Karpas-422 (cell line): ENCODE measurements at regions not wholly inside any gene's neighbourhood (a gene's known extent, or its start where the extent isn't known, plus 50 kb on each side); places are given as distances from the start of the nearest gene placed in this dataset.

Experiments
- DNase-seq: peaks from one replicate; pipeline ENCODE4 v3.0.0-alpha.2; 2015
- H2AFZ ChIP-seq: fragments of 200-600 bp; sonication (generic); 2 replicates; pipeline ENCODE4 v1.6.1; 2014; ENCODE audit warnings: antibody characterized with exemption, low read length, mixed read lengths
- H3K27ac ChIP-seq: fragments of 200-600 bp; sonication (generic); 2 replicates; pipeline ENCODE4 v1.5.1; 2014; ENCODE audit warnings: mild to moderate bottlenecking, low read length, moderate library complexity
- H3K27me3 ChIP-seq: fragments of 200-600 bp; sonication (generic); 2 replicates; pipeline ENCODE4 v1.6.1; 2014; ENCODE audit warnings: low read length, mixed read lengths
- H3K36me3 ChIP-seq: fragments of 200-600 bp; sonication (generic); 2 replicates; pipeline ENCODE4 v1.6.1; 2014; ENCODE audit warnings: low read length, mixed read lengths; ENCODE audit not compliant: insufficient read depth
- H3K4me1 ChIP-seq: fragments of 200-600 bp; sonication (generic); 2 replicates; pipeline ENCODE4 v1.6.1; 2014; ENCODE audit warnings: mild to moderate bottlenecking, low read length, mixed read lengths
- H3K4me2 ChIP-seq: fragments of 200-600 bp; sonication (generic); 2 replicates; pipeline ENCODE4 v1.6.1; 2014; ENCODE audit warnings: low read length, low read depth, mild to moderate bottlenecking; ENCODE audit not compliant: poor library complexity, severe bottlenecking
- H3K4me3 ChIP-seq: fragments of 200-600 bp; sonication (generic); 2 replicates; pipeline ENCODE4 v1.5.1; 2014; ENCODE audit warnings: mild to moderate bottlenecking, antibody characterized with exemption, low read length, mixed read lengths
- H3K79me2 ChIP-seq: fragments of 200-600 bp; sonication (generic); 2 replicates; pipeline ENCODE4 v1.6.1; 2014; ENCODE audit warnings: mild to moderate bottlenecking, low read length, mixed read lengths
- H3K9ac ChIP-seq: fragments of 200-600 bp; sonication (generic); 2 replicates; pipeline ENCODE4 v1.6.0; 2014; ENCODE audit warnings: low read length
- H3K9me2 ChIP-seq: fragments of 200-600 bp; sonication (generic), shearing (Covaris generic); replicated peaks from 2 replicates; pipeline ENCODE4 v1.6.0; 2014; ENCODE audit warnings: mild to moderate bottlenecking, low read length, moderate library complexity; ENCODE audit not compliant: insufficient read depth
- H3K9me3 ChIP-seq: fragments of 300-700, 200-600 bp; sonication (generic); 2 replicates; pipeline ENCODE4 v1.6.1; 2014; ENCODE audit warnings: low read length, mixed read lengths
- H4K20me1 ChIP-seq: fragments of 200-600 bp; sonication (generic); 2 replicates; pipeline ENCODE4 v1.6.1; 2014; ENCODE audit warnings: mild to moderate bottlenecking, antibody characterized with exemption, low read length, low read depth; ENCODE audit not compliant: insufficient read depth

DNA sequence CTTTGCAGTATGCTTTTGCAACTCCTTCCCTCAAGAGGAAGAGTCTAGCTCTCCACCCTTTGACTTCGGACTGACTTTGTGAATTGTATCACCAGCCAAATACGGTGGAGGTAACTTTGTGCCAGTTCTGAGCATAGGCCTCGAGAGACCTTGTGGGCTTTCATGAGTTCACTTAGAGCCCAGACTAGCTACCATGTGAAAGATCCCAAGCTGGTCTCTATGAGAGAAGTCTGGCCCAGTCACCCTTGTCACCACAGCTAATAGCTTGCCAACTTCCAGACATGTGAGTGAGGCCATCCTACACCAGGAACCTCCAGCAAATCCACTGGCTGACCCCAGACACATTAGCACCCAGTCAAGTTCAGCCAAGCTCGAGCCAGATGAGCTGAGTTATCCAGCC, 72.2 kb upstream of the EXOC4 start:
- Histone ChIP-seq H3K4me1 (no peaks in the 10 kb centered on the region), H3K9me2 (no peaks in the 10 kb centered on the region), H3K27me3 (no peaks in the 10 kb centered on the region), H3K9ac (no peak overlapping the region), H2AFZ (no peak overlapping the region), H3K4me3 (no peak overlapping the region), H4K20me1 (no peaks in the 10 kb centered on the region), H3K9me3 (no peaks in the 10 kb centered on the region), H3K27ac (no peak overlapping the region), H3K79me2 (no peaks in the 10 kb centered on the region), H3K36me3 (no peaks in the 10 kb centered on the region), H3K4me2 (no peak overlapping the region)
- DNase-seq: no peak

DNA sequence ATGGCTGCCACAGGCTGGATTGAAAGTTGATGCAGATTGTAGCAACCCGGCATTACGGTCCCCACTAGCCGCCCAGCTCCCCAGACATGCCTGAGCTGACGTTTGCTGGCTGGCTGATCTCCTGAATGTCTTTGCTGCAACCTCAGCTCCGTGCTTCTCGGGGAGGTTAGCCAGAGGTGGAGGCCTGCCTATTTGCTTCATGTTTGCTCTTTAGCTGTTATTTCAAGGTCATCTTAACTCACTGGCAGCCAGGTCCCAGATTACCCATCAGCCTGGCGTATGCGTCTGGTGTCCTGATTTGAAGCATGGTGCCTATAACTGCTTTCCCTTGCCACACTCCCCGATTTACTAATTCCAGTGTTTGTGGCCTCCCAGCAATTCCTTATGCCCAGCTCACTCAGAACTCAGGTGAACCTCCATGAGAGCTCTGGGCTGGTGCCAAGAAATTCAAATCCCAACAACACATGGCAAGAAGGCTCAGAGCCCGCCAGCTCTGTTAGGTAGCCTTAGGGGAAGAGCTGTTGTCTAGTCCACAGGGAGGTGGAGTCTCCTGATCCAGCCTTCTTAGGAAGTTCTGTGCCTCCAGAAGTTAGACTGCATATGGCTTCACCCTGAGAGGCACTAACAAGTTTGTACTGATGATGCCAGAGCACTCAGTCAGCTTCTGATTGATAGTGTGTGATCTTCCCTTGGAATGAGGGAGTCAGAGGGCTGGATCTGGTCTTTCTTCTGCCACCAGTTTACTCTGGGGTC, 69.7 kb upstream of the EXOC4 start:
- no peaks in the 10 kb centered on the region for H3K4me1 ChIP-seq
- no peak overlapping the region for H2AFZ ChIP-seq
- H4K20me1 ChIP-seq: no peaks in the 10 kb centered on the region
- H3K36me3 ChIP-seq: no peaks in the 10 kb centered on the region
- no peaks in the 10 kb centered on the region for H3K27me3 ChIP-seq
- no peak overlapping the region for H3K27ac ChIP-seq
- H3K4me3 ChIP-seq: no peak overlapping the region
- no peak for DNase-seq
- no peaks in the 10 kb centered on the region for H3K9me2 ChIP-seq
- H3K9ac ChIP-seq: no peak overlapping the region
- no peaks in the 10 kb centered on the region for H3K9me3 ChIP-seq
- no peaks in the 10 kb centered on the region for H3K79me2 ChIP-seq
- no peak overlapping the region for H3K4me2 ChIP-seq

DNA sequence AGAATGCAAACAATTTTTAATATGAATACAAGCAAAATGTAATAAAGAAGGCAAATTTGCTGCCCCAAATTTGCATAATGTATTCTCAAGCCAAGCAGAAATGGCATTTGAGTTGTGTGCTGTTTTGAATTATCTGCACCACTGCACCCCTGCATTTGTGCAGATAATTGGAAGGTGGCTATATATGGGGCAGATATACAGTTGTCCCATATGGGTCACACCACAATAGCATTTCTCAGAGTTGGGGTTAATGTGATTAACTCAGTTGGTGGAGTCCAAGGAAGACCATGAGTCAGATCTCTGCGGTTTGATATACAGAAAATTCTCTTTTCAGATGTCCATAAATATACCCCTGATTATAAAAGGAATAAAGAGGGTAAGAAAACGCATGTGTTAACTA, 68.9 kb upstream of the EXOC4 start:
- no peak for DNase-seq
- no peaks in the 10 kb centered on the region for H4K20me1 ChIP-seq

DNA sequence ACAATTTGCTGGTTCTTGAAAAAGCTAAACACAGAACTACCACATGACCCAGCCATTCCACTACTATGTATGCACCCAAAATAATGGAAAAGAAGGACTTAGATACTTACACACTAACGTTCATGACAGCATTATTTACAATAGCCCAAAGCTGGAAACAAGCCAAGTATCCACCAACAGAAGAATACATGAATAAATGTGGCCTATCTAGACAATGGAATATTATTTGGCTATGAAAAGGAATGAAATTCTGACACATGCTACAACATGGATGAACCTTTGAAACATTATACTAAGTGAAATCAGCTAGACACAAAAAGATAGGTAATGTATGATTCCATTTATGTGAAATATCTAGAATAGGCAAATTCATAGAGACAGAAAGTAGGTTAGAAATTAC, 67.4 kb upstream of the EXOC4 start:
- H3K4me3 ChIP-seq: no peak overlapping the region
- H3K79me2 ChIP-seq: no peaks in the 10 kb centered on the region
- H4K20me1 ChIP-seq: no peaks in the 10 kb centered on the region
- no peak overlapping the region for H3K4me2 ChIP-seq
- DNase-seq: no peak
- no peaks in the 10 kb centered on the region for H3K9me2 ChIP-seq
- H3K27ac ChIP-seq: no peak overlapping the region
- no peaks in the 10 kb centered on the region for H3K9me3 ChIP-seq
- no peaks in the 10 kb centered on the region for H3K4me1 ChIP-seq
- H2AFZ ChIP-seq: no peak overlapping the region
- H3K27me3 ChIP-seq: no peaks in the 10 kb centered on the region
- no peak overlapping the region for H3K9ac ChIP-seq
- H3K36me3 ChIP-seq: no peaks in the 10 kb centered on the region

More for the DNA sequence above, 68.9 kb upstream of the EXOC4 start:
- no peaks in the 10 kb centered on the region for H3K79me2 ChIP-seq
- H3K36me3 ChIP-seq: no peaks in the 10 kb centered on the region
- H3K27ac ChIP-seq: no peak overlapping the region
- no peak overlapping the region for H3K9ac ChIP-seq
- H3K4me2 ChIP-seq: no peak overlapping the region
- H3K9me3 ChIP-seq: no peaks in the 10 kb centered on the region
- no peak overlapping the region for H2AFZ ChIP-seq
- no peaks in the 10 kb centered on the region for H3K4me1 ChIP-seq
- H3K27me3 ChIP-seq: no peaks in the 10 kb centered on the region
- H3K4me3 ChIP-seq: no peak overlapping the region
- H3K9me2 ChIP-seq: no peaks in the 10 kb centered on the region

DNA sequence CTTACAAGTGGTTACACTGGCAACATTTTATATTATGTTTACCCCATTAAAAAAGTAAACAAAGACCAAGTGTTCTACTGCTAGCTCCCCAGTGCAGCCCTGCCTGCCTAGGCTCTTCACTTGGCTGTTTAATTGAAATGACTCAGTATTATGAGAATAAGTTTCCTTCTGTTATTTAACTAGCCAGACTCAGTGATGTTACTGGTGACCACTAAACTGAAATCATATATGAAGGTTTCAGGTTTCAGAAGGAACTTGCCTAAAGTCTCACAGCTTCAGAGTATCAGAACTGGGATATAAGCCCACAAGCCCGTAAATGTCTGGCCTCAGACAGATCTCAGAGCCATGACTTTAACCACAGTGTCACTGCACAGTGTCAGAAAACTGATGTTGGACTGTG, 66.8 kb upstream of the EXOC4 start:
- Histone ChIP-seq H3K9ac (no peak overlapping the region), H3K4me1 (no peaks in the 10 kb centered on the region), H3K4me3 (no peak overlapping the region), H3K9me2 (no peaks in the 10 kb centered on the region), H3K36me3 (no peaks in the 10 kb centered on the region), H3K79me2 (no peaks in the 10 kb centered on the region), H4K20me1 (no peaks in the 10 kb centered on the region), H3K27me3 (no peaks in the 10 kb centered on the region), H3K4me2 (no peak overlapping the region), H3K27ac (no peak overlapping the region), H2AFZ (no peak overlapping the region), H3K9me3 (no peaks in the 10 kb centered on the region)
- no peak for DNase-seq

DNA sequence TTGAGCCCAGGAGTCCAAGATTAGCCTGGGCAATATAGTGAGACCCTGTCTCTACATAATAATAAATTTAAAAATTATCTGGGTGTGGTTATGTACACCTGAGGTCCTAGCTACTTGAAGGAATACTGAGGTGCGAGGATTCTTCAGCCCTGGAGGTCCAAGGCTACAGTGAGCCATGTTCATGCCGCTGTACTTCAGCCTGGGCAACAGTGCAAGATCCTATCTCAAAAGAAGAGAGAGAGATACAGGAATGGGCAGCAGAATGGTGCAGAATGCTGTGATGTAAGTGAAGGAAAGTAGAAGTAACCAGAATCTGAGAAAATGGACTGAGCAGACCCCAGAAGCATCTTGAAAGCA, 62.7 kb upstream of the EXOC4 start:
- H3K27ac ChIP-seq: no peak overlapping the region
- no peaks in the 10 kb centered on the region for H3K27me3 ChIP-seq
- no peak overlapping the region for H2AFZ ChIP-seq
- H3K4me3 ChIP-seq: no peak overlapping the region
- H3K9ac ChIP-seq: no peak overlapping the region
- DNase-seq: no peak
- H3K9me3 ChIP-seq: no peaks in the 10 kb centered on the region
- H4K20me1 ChIP-seq: no peaks in the 10 kb centered on the region
- no peaks in the 10 kb centered on the region for H3K79me2 ChIP-seq
- H3K9me2 ChIP-seq: no peaks in the 10 kb centered on the region
- no peaks in the 10 kb centered on the region for H3K36me3 ChIP-seq
- no peak overlapping the region for H3K4me2 ChIP-seq
- H3K4me1 ChIP-seq: no peaks in the 10 kb centered on the region

DNA sequence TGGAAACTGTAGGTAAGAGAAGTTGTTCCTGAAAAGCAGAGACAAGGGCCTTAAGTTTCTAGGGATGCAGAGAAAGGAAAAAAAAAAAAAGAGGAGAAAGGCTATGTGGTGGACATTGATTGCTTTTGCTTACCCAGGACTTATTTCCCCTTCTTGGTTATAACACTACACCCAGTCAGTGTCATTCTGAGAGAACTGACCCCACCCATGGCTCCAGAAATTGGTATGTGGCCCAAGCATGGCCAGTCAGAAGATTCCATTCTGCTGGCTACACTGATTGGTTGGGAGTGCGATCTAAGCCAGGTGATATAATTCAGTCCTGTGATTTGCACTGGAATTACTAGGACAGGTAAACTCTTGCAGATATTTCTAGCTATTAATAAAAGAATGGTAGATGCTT, 62.2 kb upstream of the EXOC4 start:
- Histone ChIP-seq H3K27ac (no peak overlapping the region), H3K4me1 (no peaks in the 10 kb centered on the region), H3K4me3 (no peak overlapping the region), H3K36me3 (no peaks in the 10 kb centered on the region), H3K9me2 (no peaks in the 10 kb centered on the region), H3K79me2 (no peaks in the 10 kb centered on the region), H3K9ac (no peak overlapping the region), H3K9me3 (no peaks in the 10 kb centered on the region), H3K4me2 (no peak overlapping the region), H2AFZ (no peak overlapping the region), H3K27me3 (no peaks in the 10 kb centered on the region), H4K20me1 (no peaks in the 10 kb centered on the region)
- no peak for DNase-seq

DNA sequence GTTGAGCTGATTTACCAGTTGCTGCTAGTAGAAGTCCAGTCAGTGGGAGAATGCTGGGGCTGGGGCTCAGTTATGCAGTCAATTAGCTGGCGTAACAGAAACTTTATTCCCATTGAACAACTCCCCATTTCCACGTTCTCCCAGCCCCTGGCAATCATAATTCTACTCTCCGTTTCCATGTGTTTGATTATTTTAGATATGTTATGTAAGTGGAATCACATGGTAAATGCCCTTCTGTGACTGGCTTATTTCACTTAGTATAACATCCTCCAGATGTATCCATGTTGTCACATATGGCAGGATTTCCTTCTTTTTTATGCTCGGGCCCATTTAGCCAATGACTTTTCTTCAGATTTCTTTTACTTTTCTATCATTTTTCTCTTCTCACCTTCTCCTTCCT, 61.1 kb upstream of the EXOC4 start:
- H3K4me2 ChIP-seq: no peak overlapping the region
- no peaks in the 10 kb centered on the region for H3K9me3 ChIP-seq
- no peaks in the 10 kb centered on the region for H3K4me1 ChIP-seq
- no peak overlapping the region for H2AFZ ChIP-seq
- no peaks in the 10 kb centered on the region for H3K79me2 ChIP-seq
- DNase-seq: no peak
- H3K9me2 ChIP-seq: no peaks in the 10 kb centered on the region
- H3K27ac ChIP-seq: no peak overlapping the region
- H3K4me3 ChIP-seq: no peak overlapping the region
- no peaks in the 10 kb centered on the region for H4K20me1 ChIP-seq
- H3K9ac ChIP-seq: no peak overlapping the region
- no peaks in the 10 kb centered on the region for H3K36me3 ChIP-seq
- no peaks in the 10 kb centered on the region for H3K27me3 ChIP-seq

DNA sequence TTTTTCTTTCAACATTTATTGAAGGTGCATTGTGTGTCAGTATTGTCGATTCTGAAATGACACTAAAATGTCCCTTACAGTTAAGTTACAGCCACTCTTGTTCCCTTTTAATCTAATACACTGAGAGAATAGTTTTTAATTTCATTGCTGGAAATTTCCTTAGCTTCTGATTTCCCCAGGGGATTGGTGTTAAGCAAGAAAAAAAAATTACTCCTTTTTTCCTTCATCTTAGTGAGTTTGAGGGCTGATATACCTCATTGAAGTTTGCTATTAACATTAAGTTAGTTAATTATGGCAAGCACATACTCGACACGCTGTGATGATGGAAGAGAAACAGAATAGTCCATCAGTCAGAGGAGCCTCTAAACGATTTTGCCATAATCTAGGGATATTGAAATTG, 57.0 kb upstream of the EXOC4 start:
- Histone ChIP-seq H3K4me2 (no peak overlapping the region), H3K27me3 (no peaks in the 10 kb centered on the region), H3K9ac (no peak overlapping the region), H3K9me3 (no peaks in the 10 kb centered on the region), H3K4me1 (no peaks in the 10 kb centered on the region), H3K27ac (no peak overlapping the region), H3K36me3 (no peaks in the 10 kb centered on the region), H4K20me1 (no peaks in the 10 kb centered on the region), H3K79me2 (no peaks in the 10 kb centered on the region), H2AFZ (no peak overlapping the region), H3K4me3 (no peak overlapping the region), H3K9me2 (no peaks in the 10 kb centered on the region)
- DNase-seq: no peak
